ENCODE measurements at regions not wholly inside any gene's neighbourhood (a gene's known extent, or its start where the extent isn't known, plus 50 kb on each side); places are given as distances from the start of the nearest gene placed in this dataset.

- no peak for TF ChIP-seq CTCF (IDR thresholded peaks at IDR 0.05)
- no peak for TF ChIP-seq POLR2A (IDR thresholded peaks at IDR 0.05)
Measured at GRCh38 chr10:128221807-128222206, 95.6 kb upstream of the MKI67 start.

Measured in uterus (tissue), 2 donors.